ENCODE measurements at regions not wholly inside any gene's neighbourhood (a gene's known extent, or its start where the extent isn't known, plus 50 kb on each side); places are given as distances from the start of the nearest gene placed in this dataset.

GRCh38 chr2:120842456-120843439 is 107.1 kb downstream of the GLI2 start:
- Histone ChIP-seq H3K9me3 (ENCODE audit: control insufficient read depth, low read length) (no peaks in the 10 kb centered on the region), H3K4me3 (ENCODE audit: low read depth, low read length) (no peak overlapping the region), H2AFZ (no peak overlapping the region), H3K27me3 (ENCODE audit: control insufficient read depth, insufficient read depth, low read length) (no peaks in the 10 kb centered on the region), H3K27ac (no peak overlapping the region), H3K9ac (no peak overlapping the region), H3K4me2 (ENCODE audit: low read length) (no peak overlapping the region), H3K79me2 (no peaks in the 10 kb centered on the region), H3K36me3 (ENCODE audit: control insufficient read depth, insufficient read depth, low read length) (no peaks in the 10 kb centered on the region), H3K4me1 (no peaks in the 10 kb centered on the region)
- no peak for TF ChIP-seq CTCF (IDR thresholded peaks at IDR 0.05)

DNA sequence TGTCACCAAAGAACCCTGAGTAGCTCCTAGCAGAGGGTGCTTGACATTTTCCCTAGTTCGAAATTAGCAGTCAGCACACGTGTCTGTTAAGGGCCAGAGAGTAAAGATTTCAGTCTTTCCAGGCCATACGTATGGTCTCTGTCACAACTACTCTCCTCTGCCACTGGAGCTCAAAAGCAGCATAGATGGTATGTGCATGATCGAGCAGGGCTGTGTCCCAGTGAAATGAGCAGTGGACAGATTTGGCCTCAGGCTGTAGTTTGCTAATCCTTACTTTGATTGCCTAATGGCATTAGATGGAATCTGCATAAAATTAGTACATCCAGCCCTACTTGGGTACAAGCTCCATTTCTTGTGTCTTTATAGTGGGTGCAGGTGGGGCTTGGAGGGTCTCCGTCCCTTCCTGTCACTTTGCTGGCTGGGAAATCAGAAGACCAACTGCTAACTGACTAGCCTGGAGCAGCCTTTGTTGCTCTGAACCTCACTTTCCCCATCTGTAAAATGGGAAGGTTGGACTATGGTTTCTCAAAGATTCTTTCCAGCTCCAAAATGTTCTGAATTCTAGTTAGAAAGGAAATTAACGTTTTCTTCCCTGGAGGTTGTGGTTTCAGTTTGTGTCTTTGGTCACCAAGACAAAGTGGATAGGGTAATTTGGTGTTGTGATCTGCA is 108.5 kb downstream of the GLI2 start:
- no peak for TF ChIP-seq CTCF (IDR thresholded peaks at IDR 0.05)
- Histone ChIP-seq H3K79me2 (no peaks in the 10 kb centered on the region), H3K4me1 (no peaks in the 10 kb centered on the region), H3K27ac (no peak overlapping the region), H2AFZ (no peak overlapping the region), H3K9me3 (ENCODE audit: control insufficient read depth, low read length) (no peaks in the 10 kb centered on the region), H3K27me3 (ENCODE audit: control insufficient read depth, insufficient read depth, low read length) (no peaks in the 10 kb centered on the region), H3K9ac (no peak overlapping the region), H3K4me3 (ENCODE audit: low read depth, low read length) (no peak overlapping the region), H3K4me2 (ENCODE audit: low read length) (no peak overlapping the region), H3K36me3 (ENCODE audit: control insufficient read depth, insufficient read depth, low read length) (no peaks in the 10 kb centered on the region)

DNA sequence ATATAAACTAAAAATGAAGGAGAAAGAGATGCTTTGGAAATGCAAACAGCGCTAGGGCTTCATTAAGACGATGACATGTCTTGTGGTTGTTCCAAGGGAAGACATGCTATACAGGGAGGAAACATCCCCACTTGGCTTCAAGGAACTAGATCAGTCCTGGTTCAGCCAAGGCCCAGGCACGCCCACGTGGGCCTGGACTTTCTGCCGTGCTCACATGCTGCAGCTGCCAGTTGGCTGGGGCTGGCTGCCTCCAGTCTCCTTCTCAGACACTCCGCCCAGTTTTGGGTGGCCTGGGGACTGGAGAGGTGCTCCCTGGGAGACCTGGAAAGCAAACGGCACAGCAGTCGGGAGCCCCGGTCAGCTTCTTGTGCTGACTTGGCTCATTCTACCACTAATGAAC is 109.6 kb downstream of the GLI2 start:
- no peak for TF ChIP-seq CTCF (IDR thresholded peaks at IDR 0.05)
- Histone ChIP-seq H3K4me1 (no peaks in the 10 kb centered on the region), H3K4me3 (ENCODE audit: low read depth, low read length) (no peak overlapping the region), H3K27me3 (ENCODE audit: control insufficient read depth, insufficient read depth, low read length) (no peaks in the 10 kb centered on the region), H2AFZ (no peak overlapping the region), H3K9ac (no peak overlapping the region), H3K36me3 (ENCODE audit: control insufficient read depth, insufficient read depth, low read length) (no peaks in the 10 kb centered on the region), H3K9me3 (ENCODE audit: control insufficient read depth, low read length) (no peaks in the 10 kb centered on the region), H3K79me2 (no peaks in the 10 kb centered on the region), H3K27ac (no peak overlapping the region), H3K4me2 (ENCODE audit: low read length) (no peak overlapping the region)

DNA sequence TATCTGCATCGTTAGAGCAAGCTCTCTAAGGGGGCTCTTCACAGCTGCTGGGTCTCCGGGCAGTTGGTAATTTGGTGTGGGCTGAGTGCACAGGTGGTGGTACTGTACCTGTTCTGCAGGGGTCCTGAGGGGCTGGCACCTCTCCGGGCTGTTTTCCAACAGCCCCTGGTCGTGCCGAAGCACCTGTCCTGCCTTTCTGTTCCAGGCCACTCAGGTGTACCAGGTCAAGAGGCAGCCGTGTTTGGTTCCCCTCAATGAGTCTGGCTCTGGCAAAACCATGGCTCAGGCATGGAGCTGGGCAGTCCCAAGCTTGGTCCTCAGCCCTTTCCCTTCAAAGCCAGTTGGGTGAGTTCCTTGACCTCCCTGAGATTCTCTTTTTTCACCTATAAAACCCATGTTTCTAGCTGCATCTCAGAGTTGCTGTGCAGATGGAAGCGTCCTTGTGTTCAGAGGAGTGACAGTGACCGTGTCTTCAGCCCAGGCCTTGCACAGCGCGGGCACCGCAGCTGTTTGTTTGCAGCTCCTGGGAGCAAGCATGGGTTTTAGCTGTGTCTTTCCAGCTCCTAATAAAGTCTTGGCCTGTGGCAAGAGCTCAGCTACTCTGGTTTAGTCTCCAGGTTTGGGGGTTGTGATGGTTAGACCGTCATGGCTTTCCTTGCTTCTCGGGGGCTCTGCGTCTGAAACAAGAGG is 110.9 kb downstream of the GLI2 start:
- H3K27me3 ChIP-seq (ENCODE audit: control insufficient read depth, insufficient read depth, low read length), result no peaks in the 10 kb centered on the region
- no peaks in the 10 kb centered on the region for H3K4me1 ChIP-seq
- H3K27ac ChIP-seq, result no peak overlapping the region
- no peaks in the 10 kb centered on the region for H3K36me3 ChIP-seq (ENCODE audit: control insufficient read depth, insufficient read depth, low read length)
- H3K4me3 ChIP-seq (ENCODE audit: low read depth, low read length), result no peak overlapping the region
- H3K79me2 ChIP-seq, result no peaks in the 10 kb centered on the region
- H3K9ac ChIP-seq, result no peak overlapping the region
- no peaks in the 10 kb centered on the region for H3K9me3 ChIP-seq (ENCODE audit: control insufficient read depth, low read length)
- H3K4me2 ChIP-seq (ENCODE audit: low read length), result no peak overlapping the region
- no peak overlapping the region for H2AFZ ChIP-seq
- TF ChIP-seq CTCF (IDR thresholded peaks at IDR 0.05), result no peak

Measured in parathyroid adenoma (tissue), 2 donors.